ENCODE measurements at regions not wholly inside any gene's neighbourhood (a gene's known extent, or its start where the extent isn't known, plus 50 kb on each side); places are given as distances from the start of the nearest gene placed in this dataset.

DNA sequence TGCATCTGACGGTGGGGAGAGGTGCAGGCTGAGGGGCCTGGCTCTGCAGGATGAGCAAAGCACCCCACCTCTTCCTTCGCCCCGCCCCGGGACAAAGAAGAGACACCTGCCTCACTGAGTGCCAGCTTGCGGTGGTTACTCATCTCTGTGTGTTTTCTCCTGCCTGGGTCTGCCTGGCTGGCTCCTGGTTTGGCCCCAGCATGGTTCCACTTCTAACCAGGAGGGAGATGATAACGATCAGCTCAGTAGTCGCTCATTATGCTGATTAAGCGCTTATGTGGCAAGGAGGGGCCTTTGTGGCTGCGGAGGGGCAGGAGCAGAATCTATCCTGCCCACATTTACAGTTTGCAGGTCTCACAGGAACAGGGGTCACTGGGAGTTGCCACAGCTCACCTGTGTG lies 68.7 kb upstream of the EDAR start:
- TF ChIP-seq, protein P1, sequence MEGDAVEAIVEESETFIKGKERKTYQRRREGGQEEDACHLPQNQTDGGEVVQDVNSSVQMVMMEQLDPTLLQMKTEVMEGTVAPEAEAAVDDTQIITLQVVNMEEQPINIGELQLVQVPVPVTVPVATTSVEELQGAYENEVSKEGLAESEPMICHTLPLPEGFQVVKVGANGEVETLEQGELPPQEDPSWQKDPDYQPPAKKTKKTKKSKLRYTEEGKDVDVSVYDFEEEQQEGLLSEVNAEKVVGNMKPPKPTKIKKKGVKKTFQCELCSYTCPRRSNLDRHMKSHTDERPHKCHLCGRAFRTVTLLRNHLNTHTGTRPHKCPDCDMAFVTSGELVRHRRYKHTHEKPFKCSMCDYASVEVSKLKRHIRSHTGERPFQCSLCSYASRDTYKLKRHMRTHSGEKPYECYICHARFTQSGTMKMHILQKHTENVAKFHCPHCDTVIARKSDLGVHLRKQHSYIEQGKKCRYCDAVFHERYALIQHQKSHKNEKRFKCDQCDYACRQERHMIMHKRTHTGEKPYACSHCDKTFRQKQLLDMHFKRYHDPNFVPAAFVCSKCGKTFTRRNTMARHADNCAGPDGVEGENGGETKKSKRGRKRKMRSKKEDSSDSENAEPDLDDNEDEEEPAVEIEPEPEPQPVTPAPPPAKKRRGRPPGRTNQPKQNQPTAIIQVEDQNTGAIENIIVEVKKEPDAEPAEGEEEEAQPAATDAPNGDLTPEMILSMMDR (IDR thresholded peaks at IDR 0.05), result no peak
- no peak for TF ChIP-seq POLR2A (IDR thresholded peaks at IDR 0.05)
